Kidney (tissue), 13 donors: ENCODE measurements at regions not wholly inside any gene's neighbourhood (a gene's known extent, or its start where the extent isn't known, plus 50 kb on each side); places are given as distances from the start of the nearest gene placed in this dataset.

Experiments
- DNase-seq, 5 donors: peaks; one replicate each; pipeline ENCODE4 v3.0.0-alpha.2; 2013 to 2020
- FAIRE-seq: peaks from 2 replicates; lab custom pipeline; 2012; peaks lifted over from hg19 to GRCh38; lab: Jason Lieb, UNC
- H3K27ac ChIP-seq, 2 donors: one replicate each; pipeline ENCODE4 v1.7.0; 2013; ENCODE audit warnings: low read depth in 2 of 2, low read length in 2 of 2, inconsistent platforms in 1 of 2
- H3K27me3 ChIP-seq: one replicate; pipeline ENCODE4 v1.7.1; 2013; ENCODE audit warnings: low read length, inconsistent platforms; ENCODE audit not compliant: control insufficient read depth, insufficient read depth
- H3K36me3 ChIP-seq, 3 donors: one replicate each; pipeline versions ENCODE4 v1.7.0 to v1.7.1; 2013; ENCODE audit warnings: low read length in 3 of 3, control low read depth in 1 of 3, inconsistent platforms in 1 of 3; ENCODE audit not compliant: insufficient read depth in 3 of 3, control insufficient read depth in 2 of 3
- H3K4me1 ChIP-seq, 3 donors: one replicate each; pipeline versions ENCODE4 v1.7.0 to v1.7.1; 2013; ENCODE audit warnings: low read length in 3 of 3, inconsistent platforms in 1 of 3, low read depth in 1 of 3; ENCODE audit not compliant: control insufficient read depth in 2 of 3, insufficient read depth in 2 of 3
- H3K4me3 ChIP-seq, 3 donors: one replicate each; pipeline versions ENCODE4 v1.7.0 to v1.8.1; 2013; ENCODE audit warnings: low read length in 3 of 3, control low read depth in 1 of 3, inconsistent platforms in 1 of 3
- H3K9ac ChIP-seq, 3 donors: one replicate each; pipeline versions ENCODE4 v1.7.0 to v1.7.1; 2013; ENCODE audit warnings: low read length in 3 of 3, control low read depth in 1 of 3, inconsistent platforms in 1 of 3
- H3K9me3 ChIP-seq, 3 donors: one replicate each; pipeline versions ENCODE4 v1.7.0 to v1.7.1; 2013; ENCODE audit warnings: low read length in 3 of 3, control low read depth in 1 of 3, inconsistent platforms in 1 of 3; ENCODE audit not compliant: control insufficient read depth in 2 of 3, insufficient read depth in 1 of 3
- CTCF ChIP-seq: IDR thresholded peaks from 3 replicates; pipeline ENCODE4 v1.5.1; 2012; ENCODE audit warnings: mild to moderate bottlenecking, moderate library complexity, borderline replicate concordance; ENCODE audit not compliant: insufficient read depth; ENCODE audit errors: extremely low read depth
- intact Hi-C: fragments of 100-400 bp; cut with DNase I; formaldehyde crosslinking; loops from one replicate; pipeline ENCODE4 v1.11.1; 2022
- donor health status: control.
- donor health status: control.
- donor health status: control.
- donor health status: control.
- donor health status: control.
- donor health status: DM: yes; HTN: yes; CAD: no.
- donor health status: Normal renal cell carcinoma (clear cell type).

- Histone ChIP-seq H3K27me3 (no peaks in the 10 kb centered on the region), H3K4me3 (no peak overlapping the region), H3K36me3 (no peaks in the 10 kb centered on the region), H3K4me1 (no peaks in the 10 kb centered on the region), H3K27ac (no peak overlapping the region), H3K9ac (no peak overlapping the region), H3K9me3 (no peaks in the 10 kb centered on the region)
- TF ChIP-seq CTCF = no peak
- DNase-seq (no peak), FAIRE-seq (no peak)
- intact Hi-C loops = no loop called here
These were observed 1183.9 kb downstream of the DIAPH3 start for GRCh38 chr13:58979851-58980250.

GRCh38 chr13:58985845-58986244, 1177.9 kb downstream of the DIAPH3 start:
- Histone ChIP-seq H3K27ac (no peak overlapping the region), H3K27me3 (no peaks in the 10 kb centered on the region), H3K4me3 (no peak overlapping the region), H3K36me3 (no peaks in the 10 kb centered on the region), H3K9me3 (no peaks in the 10 kb centered on the region), H3K4me1 (no peaks in the 10 kb centered on the region), H3K9ac (no peak overlapping the region)
- intact Hi-C loops = no loop called here
- DNase-seq (no peak), FAIRE-seq (no peak)
- TF ChIP-seq CTCF = no peak

GRCh38 chr13:58989556-58989955, 1174.2 kb downstream of the DIAPH3 start:
- Histone ChIP-seq H3K4me3 (no peak overlapping the region), H3K27ac (no peak overlapping the region), H3K9me3 (no peaks in the 10 kb centered on the region), H3K9ac (no peak overlapping the region), H3K36me3 (no peaks in the 10 kb centered on the region), H3K27me3 (no peaks in the 10 kb centered on the region), H3K4me1 (no peaks in the 10 kb centered on the region)
- intact Hi-C loops = no loop called here
- FAIRE-seq (no peak), DNase-seq (no peak)
- TF ChIP-seq CTCF = no peak

- peak overlapping the region in 2 of 3 donors; percentile 19 to 33 for H3K4me3 ChIP-seq
- FAIRE-seq = no peak
- no peaks in the 10 kb centered on the region for H3K36me3 ChIP-seq
- intact Hi-C loops = no loop called here
- H3K9ac ChIP-seq = no peak overlapping the region
- H3K9me3 ChIP-seq = no peaks in the 10 kb centered on the region
- no peaks in the 10 kb centered on the region for H3K27me3 ChIP-seq
- TF ChIP-seq CTCF = no peak
- H3K27ac ChIP-seq = peak overlapping the region in 1 of 2 donors; percentile 63
- no peaks in the 10 kb centered on the region for H3K4me1 ChIP-seq
- no peak for DNase-seq
These were observed 1171.8 kb downstream of the DIAPH3 start for GRCh38 chr13:58991826-58992477.
